ENCODE measurements at regions not wholly inside any gene's neighbourhood (a gene's known extent, or its start where the extent isn't known, plus 50 kb on each side); places are given as distances from the start of the nearest gene placed in this dataset.
"Not testable (repeated sequence)": the region's sequence is repeated elsewhere in the genome, so short reads cannot be mapped to it uniquely, and the experiment has no call there.

GRCh38 chr4:77300996-77301395 is 144.0 kb downstream of the CCNG2 start:
- H3K27me3 ChIP-seq (ENCODE audit: control insufficient read depth in 3 of 3, insufficient read depth in 3 of 3, low read length in 3 of 3); H3K9me3 ChIP-seq (ENCODE audit: control insufficient read depth in 3 of 3, low read length in 3 of 3); H3K4me3 ChIP-seq (ENCODE audit: low read length in 3 of 3); H3K36me3 ChIP-seq (ENCODE audit: control insufficient read depth in 3 of 3, insufficient read depth in 3 of 3, low read length in 3 of 3); H3K4me1 ChIP-seq (ENCODE audit: control insufficient read depth in 3 of 3, insufficient read depth in 3 of 3, low read length in 3 of 3); H3K9ac ChIP-seq (ENCODE audit: low read depth in 1 of 3, low read length in 3 of 3); H3K27ac ChIP-seq (ENCODE audit: low read depth, low read length): not testable (repeated sequence)

DNA sequence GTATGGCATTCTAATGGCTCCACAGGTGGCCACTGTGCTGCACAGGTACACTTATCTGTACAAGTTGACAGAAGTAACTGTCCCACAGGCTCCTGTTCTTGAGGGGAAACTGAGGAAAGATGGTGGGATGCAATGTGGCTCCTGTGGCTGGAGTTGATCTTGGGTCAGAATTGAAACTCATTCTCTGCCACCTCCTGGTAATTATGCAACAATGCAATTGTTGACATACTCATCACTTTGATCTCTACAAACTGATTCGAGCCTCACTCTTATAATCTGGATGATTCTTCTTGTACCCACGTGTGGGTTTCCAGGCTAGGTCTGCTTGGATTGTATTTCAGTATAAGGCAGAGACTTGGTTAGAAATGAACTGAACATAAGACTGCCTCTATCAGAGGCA is 148.8 kb downstream of the CCNG2 start:
- Histone ChIP-seq H3K36me3 (ENCODE audit: control insufficient read depth in 3 of 3, insufficient read depth in 3 of 3, low read length in 3 of 3) (no peaks in the 10 kb centered on the region), H3K4me3 (ENCODE audit: low read length in 3 of 3) (no peak overlapping the region), H3K4me1 (ENCODE audit: control insufficient read depth in 3 of 3, insufficient read depth in 3 of 3, low read length in 3 of 3) (no peaks in the 10 kb centered on the region), H3K9me3 (ENCODE audit: control insufficient read depth in 3 of 3, low read length in 3 of 3) (no peaks in the 10 kb centered on the region), H3K27ac (ENCODE audit: low read depth, low read length) (no peak overlapping the region), H3K9ac (ENCODE audit: low read depth in 1 of 3, low read length in 3 of 3) (no peak overlapping the region), H3K27me3 (ENCODE audit: control insufficient read depth in 3 of 3, insufficient read depth in 3 of 3, low read length in 3 of 3) (no peaks in the 10 kb centered on the region)

GRCh38 chr4:77306496-77306895 is 149.5 kb downstream of the CCNG2 start:
- H3K9me3 ChIP-seq (ENCODE audit: control insufficient read depth in 3 of 3, low read length in 3 of 3), result no peaks in the 10 kb centered on the region
- H3K4me1 ChIP-seq (ENCODE audit: control insufficient read depth in 3 of 3, insufficient read depth in 3 of 3, low read length in 3 of 3), result no peaks in the 10 kb centered on the region
- H3K36me3 ChIP-seq (ENCODE audit: control insufficient read depth in 3 of 3, insufficient read depth in 3 of 3, low read length in 3 of 3), result no peaks in the 10 kb centered on the region
- no peak overlapping the region for H3K27ac ChIP-seq (ENCODE audit: low read depth, low read length)
- no peak overlapping the region for H3K4me3 ChIP-seq (ENCODE audit: low read length in 3 of 3)
- no peaks in the 10 kb centered on the region for H3K27me3 ChIP-seq (ENCODE audit: control insufficient read depth in 3 of 3, insufficient read depth in 3 of 3, low read length in 3 of 3)
- no peak overlapping the region for H3K9ac ChIP-seq (ENCODE audit: low read depth in 1 of 3, low read length in 3 of 3)

GRCh38 chr4:77308843-77309242 is 151.8 kb downstream of the CCNG2 start:
- Histone ChIP-seq H3K27me3 (ENCODE audit: control insufficient read depth in 3 of 3, insufficient read depth in 3 of 3, low read length in 3 of 3) (no peaks in the 10 kb centered on the region), H3K4me3 (ENCODE audit: low read length in 3 of 3) (no peak overlapping the region), H3K9me3 (ENCODE audit: control insufficient read depth in 3 of 3, low read length in 3 of 3) (no peaks in the 10 kb centered on the region), H3K36me3 (ENCODE audit: control insufficient read depth in 3 of 3, insufficient read depth in 3 of 3, low read length in 3 of 3) (no peaks in the 10 kb centered on the region), H3K4me1 (ENCODE audit: control insufficient read depth in 3 of 3, insufficient read depth in 3 of 3, low read length in 3 of 3) (no peaks in the 10 kb centered on the region), H3K9ac (ENCODE audit: low read depth in 1 of 3, low read length in 3 of 3) (no peak overlapping the region), H3K27ac (ENCODE audit: low read depth, low read length) (no peak overlapping the region)

- Histone ChIP-seq H3K36me3 (ENCODE audit: control insufficient read depth in 3 of 3, insufficient read depth in 3 of 3, low read length in 3 of 3) (no peaks in the 10 kb centered on the region), H3K4me1 (ENCODE audit: control insufficient read depth in 3 of 3, insufficient read depth in 3 of 3, low read length in 3 of 3) (no peaks in the 10 kb centered on the region), H3K27ac (ENCODE audit: low read depth, low read length) (no peak overlapping the region), H3K9ac (ENCODE audit: low read depth in 1 of 3, low read length in 3 of 3) (no peak overlapping the region), H3K4me3 (ENCODE audit: low read length in 3 of 3) (no peak overlapping the region), H3K9me3 (ENCODE audit: control insufficient read depth in 3 of 3, low read length in 3 of 3) (no peaks in the 10 kb centered on the region), H3K27me3 (ENCODE audit: control insufficient read depth in 3 of 3, insufficient read depth in 3 of 3, low read length in 3 of 3) (no peaks in the 10 kb centered on the region)
Measured at GRCh38 chr4:77309496-77309895, 152.5 kb downstream of the CCNG2 start.

DNA sequence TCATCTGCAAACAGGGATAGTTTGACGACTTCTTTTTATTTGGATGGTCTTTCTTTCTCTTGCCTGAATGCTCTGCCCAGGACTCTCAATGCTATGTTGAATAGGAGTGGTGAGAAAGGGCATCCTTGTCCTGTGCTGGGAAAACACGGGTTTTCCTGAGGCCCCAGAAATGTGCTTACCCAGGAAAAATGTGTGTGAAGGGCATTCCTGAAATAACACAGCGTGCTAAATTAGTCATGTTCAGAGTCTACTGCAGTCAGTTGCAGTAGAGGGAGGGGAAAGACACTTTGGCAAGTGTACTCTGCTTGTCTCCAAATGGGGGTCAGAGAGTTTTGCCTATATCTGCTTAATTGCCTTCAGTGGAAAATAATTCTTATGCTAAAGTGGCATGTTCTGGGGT is 153.9 kb downstream of the CCNG2 start:
- Histone ChIP-seq H3K4me1 (ENCODE audit: control insufficient read depth in 3 of 3, insufficient read depth in 3 of 3, low read length in 3 of 3) (no peaks in the 10 kb centered on the region), H3K9me3 (ENCODE audit: control insufficient read depth in 3 of 3, low read length in 3 of 3) (no peaks in the 10 kb centered on the region), H3K4me3 (ENCODE audit: low read length in 3 of 3) (no peak overlapping the region), H3K27ac (ENCODE audit: low read depth, low read length) (no peak overlapping the region), H3K9ac (ENCODE audit: low read depth in 1 of 3, low read length in 3 of 3) (no peak overlapping the region), H3K36me3 (ENCODE audit: control insufficient read depth in 3 of 3, insufficient read depth in 3 of 3, low read length in 3 of 3) (no peaks in the 10 kb centered on the region), H3K27me3 (ENCODE audit: control insufficient read depth in 3 of 3, insufficient read depth in 3 of 3, low read length in 3 of 3) (no peaks in the 10 kb centered on the region)

DNA sequence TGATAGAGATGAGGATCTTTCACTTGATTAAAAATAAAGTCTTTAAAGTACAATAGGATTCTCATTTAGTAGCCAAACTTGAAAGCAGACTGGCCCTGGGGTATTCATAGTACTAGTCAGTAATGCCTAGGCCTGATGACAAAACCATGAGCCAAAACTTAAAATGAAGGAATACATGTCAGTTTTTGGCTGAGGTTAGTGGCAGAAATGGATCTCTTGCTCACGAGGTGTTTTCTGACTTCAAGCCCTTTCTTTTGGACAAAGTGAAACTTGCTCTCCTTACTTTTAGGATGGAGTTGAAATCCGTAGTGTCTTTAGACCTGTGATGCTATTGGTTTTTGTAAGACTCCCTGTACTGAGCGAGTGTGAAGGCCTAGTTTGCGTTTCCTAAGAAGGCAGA is 157.7 kb downstream of the CCNG2 start:
- Histone ChIP-seq H3K27ac (ENCODE audit: low read depth, low read length) (no peak overlapping the region), H3K27me3 (ENCODE audit: control insufficient read depth in 3 of 3, insufficient read depth in 3 of 3, low read length in 3 of 3) (no peaks in the 10 kb centered on the region), H3K4me1 (ENCODE audit: control insufficient read depth in 3 of 3, insufficient read depth in 3 of 3, low read length in 3 of 3) (no peaks in the 10 kb centered on the region), H3K4me3 (ENCODE audit: low read length in 3 of 3) (no peak overlapping the region), H3K9ac (ENCODE audit: low read depth in 1 of 3, low read length in 3 of 3) (no peak overlapping the region), H3K9me3 (ENCODE audit: control insufficient read depth in 3 of 3, low read length in 3 of 3) (peaks cover 3 to 6% (median 4%) of the 10 kb centered on the region in 3 donors), H3K36me3 (ENCODE audit: control insufficient read depth in 3 of 3, insufficient read depth in 3 of 3, low read length in 3 of 3) (no peaks in the 10 kb centered on the region)

- H3K4me3 ChIP-seq (ENCODE audit: low read length in 3 of 3), result no peak overlapping the region
- no peak overlapping the region for H3K9ac ChIP-seq (ENCODE audit: low read depth in 1 of 3, low read length in 3 of 3)
- H3K27me3 ChIP-seq (ENCODE audit: control insufficient read depth in 3 of 3, insufficient read depth in 3 of 3, low read length in 3 of 3), result no peaks in the 10 kb centered on the region
- no peak overlapping the region for H3K27ac ChIP-seq (ENCODE audit: low read depth, low read length)
- H3K4me1 ChIP-seq (ENCODE audit: control insufficient read depth in 3 of 3, insufficient read depth in 3 of 3, low read length in 3 of 3), result no peaks in the 10 kb centered on the region
- H3K9me3 ChIP-seq (ENCODE audit: control insufficient read depth in 3 of 3, low read length in 3 of 3), result no peaks in the 10 kb centered on the region
- no peaks in the 10 kb centered on the region for H3K36me3 ChIP-seq (ENCODE audit: control insufficient read depth in 3 of 3, insufficient read depth in 3 of 3, low read length in 3 of 3)
Measured at GRCh38 chr4:77327151-77327550, 170.1 kb downstream of the CCNG2 start.

GRCh38 chr4:77332696-77333270 is 175.8 kb downstream of the CCNG2 start:
- peaks cover 0 to 9% (median 3%) of the 10 kb centered on the region in 3 donors for H3K9me3 ChIP-seq (ENCODE audit: control insufficient read depth in 3 of 3, low read length in 3 of 3)
- H3K9ac ChIP-seq (ENCODE audit: low read depth in 1 of 3, low read length in 3 of 3), result no peak overlapping the region
- no peaks in the 10 kb centered on the region for H3K27me3 ChIP-seq (ENCODE audit: control insufficient read depth in 3 of 3, insufficient read depth in 3 of 3, low read length in 3 of 3)
- H3K4me1 ChIP-seq (ENCODE audit: control insufficient read depth in 3 of 3, insufficient read depth in 3 of 3, low read length in 3 of 3), result no peaks in the 10 kb centered on the region
- no peaks in the 10 kb centered on the region for H3K36me3 ChIP-seq (ENCODE audit: control insufficient read depth in 3 of 3, insufficient read depth in 3 of 3, low read length in 3 of 3)
- no peak overlapping the region for H3K27ac ChIP-seq (ENCODE audit: low read depth, low read length)
- no peak overlapping the region for H3K4me3 ChIP-seq (ENCODE audit: low read length in 3 of 3)

DNA sequence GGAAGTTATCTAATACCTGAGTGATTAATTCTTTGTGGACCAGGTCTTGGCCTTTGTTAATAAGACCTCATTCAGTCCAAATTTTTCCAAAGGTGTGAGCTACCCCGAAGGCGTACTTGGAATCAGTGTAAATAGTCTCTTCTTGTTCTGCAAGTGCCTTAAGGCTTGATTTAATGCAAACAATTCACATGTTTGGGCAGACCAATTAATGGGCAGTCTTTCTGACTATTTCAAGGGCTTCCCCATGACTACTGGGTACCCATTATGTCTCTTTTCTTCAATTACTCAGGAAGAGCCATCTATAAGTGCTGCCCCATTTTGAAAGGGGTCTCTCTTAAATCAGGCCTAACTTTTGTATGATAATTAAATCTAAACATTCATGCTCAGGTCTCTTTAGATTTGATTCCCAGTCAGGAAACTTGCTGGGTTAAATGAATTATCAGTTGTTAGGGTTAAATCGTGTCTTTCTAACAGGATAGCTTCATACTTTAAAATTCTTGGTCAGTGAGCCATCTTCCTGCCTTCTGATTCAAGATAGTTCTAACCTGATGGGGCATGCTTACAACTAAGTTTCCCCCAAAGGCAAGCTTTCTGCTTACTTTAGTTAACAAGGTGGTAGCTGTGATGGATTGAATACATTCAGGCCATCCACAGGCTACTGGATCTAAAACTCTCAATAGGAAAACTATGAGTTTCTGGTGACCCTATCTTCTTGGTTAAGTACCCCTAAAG is 179.6 kb downstream of the CCNG2 start:
- no peak overlapping the region for H3K27ac ChIP-seq (ENCODE audit: low read depth, low read length)
- no peak overlapping the region for H3K4me3 ChIP-seq (ENCODE audit: low read length in 3 of 3)
- H3K9ac ChIP-seq (ENCODE audit: low read depth in 1 of 3, low read length in 3 of 3), result no peak overlapping the region
- H3K27me3 ChIP-seq (ENCODE audit: control insufficient read depth in 3 of 3, insufficient read depth in 3 of 3, low read length in 3 of 3), result no peaks in the 10 kb centered on the region
- H3K36me3 ChIP-seq (ENCODE audit: control insufficient read depth in 3 of 3, insufficient read depth in 3 of 3, low read length in 3 of 3), result no peaks in the 10 kb centered on the region
- H3K9me3 ChIP-seq (ENCODE audit: control insufficient read depth in 3 of 3, low read length in 3 of 3), result peaks cover 0 to 9% (median 3%) of the 10 kb centered on the region in 3 donors
- no peaks in the 10 kb centered on the region for H3K4me1 ChIP-seq (ENCODE audit: control insufficient read depth in 3 of 3, insufficient read depth in 3 of 3, low read length in 3 of 3)

Measured in skeletal muscle tissue (tissue), 3 donors.